ENCODE measurements at regions not wholly inside any gene's neighbourhood (a gene's known extent, or its start where the extent isn't known, plus 50 kb on each side); places are given as distances from the start of the nearest gene placed in this dataset.

DNA sequence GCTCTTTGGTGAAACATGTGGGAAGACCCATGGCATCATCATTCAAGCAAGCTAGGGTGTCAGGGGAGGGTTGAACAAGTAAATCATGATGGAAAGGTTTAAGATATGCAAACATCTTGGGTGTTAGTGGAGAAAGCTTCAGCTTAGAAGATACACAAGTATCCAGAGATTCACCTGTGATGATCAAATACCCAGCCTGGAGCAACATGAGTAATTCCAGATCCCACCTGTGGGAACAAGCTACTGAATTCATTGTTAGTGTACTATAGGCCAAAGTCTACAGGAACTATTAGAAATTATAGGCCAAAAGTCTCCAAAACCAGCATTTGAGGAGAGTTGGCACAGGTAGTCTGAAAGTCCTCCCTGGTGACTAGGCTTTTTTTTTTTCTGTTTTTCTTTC, 499.9 kb downstream of the NUF2 start:
- no peak overlapping the region for H3K4me3 ChIP-seq (ENCODE audit: low read depth, low read length)
- no peak for DNase-seq (ENCODE audit: low read depth)
- in situ Hi-C loops (cut with HindIII; ENCODE audit: low sequenced_read_pairs) = no loop called here
- TF ChIP-seq, protein P1, sequence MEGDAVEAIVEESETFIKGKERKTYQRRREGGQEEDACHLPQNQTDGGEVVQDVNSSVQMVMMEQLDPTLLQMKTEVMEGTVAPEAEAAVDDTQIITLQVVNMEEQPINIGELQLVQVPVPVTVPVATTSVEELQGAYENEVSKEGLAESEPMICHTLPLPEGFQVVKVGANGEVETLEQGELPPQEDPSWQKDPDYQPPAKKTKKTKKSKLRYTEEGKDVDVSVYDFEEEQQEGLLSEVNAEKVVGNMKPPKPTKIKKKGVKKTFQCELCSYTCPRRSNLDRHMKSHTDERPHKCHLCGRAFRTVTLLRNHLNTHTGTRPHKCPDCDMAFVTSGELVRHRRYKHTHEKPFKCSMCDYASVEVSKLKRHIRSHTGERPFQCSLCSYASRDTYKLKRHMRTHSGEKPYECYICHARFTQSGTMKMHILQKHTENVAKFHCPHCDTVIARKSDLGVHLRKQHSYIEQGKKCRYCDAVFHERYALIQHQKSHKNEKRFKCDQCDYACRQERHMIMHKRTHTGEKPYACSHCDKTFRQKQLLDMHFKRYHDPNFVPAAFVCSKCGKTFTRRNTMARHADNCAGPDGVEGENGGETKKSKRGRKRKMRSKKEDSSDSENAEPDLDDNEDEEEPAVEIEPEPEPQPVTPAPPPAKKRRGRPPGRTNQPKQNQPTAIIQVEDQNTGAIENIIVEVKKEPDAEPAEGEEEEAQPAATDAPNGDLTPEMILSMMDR (IDR thresholded peaks at IDR 0.05; ENCODE audit: low read depth, low read length, missing control alignments) = no peak

DNA sequence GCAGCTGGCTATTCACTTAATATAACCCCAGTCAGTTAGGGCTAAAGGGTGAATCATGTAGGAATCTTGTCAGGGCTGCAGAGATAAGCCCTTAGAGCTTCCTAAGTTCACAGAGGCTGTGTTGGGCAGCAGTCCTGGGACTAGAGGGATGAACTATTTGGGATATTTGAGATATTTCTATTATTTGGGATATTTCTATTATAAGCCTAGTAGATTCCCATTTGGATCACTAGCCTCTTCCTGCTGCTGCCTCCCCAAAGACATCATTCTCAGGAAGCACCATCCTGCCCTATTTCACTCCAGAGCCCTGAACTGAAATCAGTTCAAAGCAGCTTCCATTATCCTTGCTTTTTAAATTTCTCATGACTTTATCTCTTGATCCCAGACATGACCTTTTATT, 501.3 kb downstream of the NUF2 start:
- DNase-seq (ENCODE audit: low read depth) = no peak
- TF ChIP-seq, protein P1 (IDR thresholded peaks at IDR 0.05; ENCODE audit: low read depth, low read length, missing control alignments) = no peak
- in situ Hi-C loops (cut with HindIII; ENCODE audit: low sequenced_read_pairs) = no loop called here
- no peak overlapping the region for H3K4me3 ChIP-seq (ENCODE audit: low read depth, low read length)

DNA sequence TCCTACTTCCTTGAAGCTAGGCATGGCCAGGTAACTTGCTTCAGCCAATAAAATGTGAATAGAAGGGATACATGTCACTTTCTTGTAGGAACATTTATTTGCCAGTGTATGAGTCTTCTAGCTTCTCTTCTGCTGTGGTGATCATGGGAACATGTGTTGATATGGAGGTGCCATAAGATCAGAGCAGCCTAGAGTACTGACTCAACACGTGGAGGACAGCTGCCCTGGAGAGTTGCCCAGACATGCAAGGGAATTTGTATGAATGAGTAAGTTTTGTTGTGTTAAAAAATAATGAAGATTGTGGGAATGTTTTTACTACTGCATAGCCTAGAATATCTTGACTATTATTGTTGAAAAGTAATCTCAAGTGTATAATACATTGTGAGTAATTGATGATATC, 502.3 kb downstream of the NUF2 start:
- in situ Hi-C loops (cut with HindIII; ENCODE audit: low sequenced_read_pairs) = no loop called here
- TF ChIP-seq, protein P1 (IDR thresholded peaks at IDR 0.05; ENCODE audit: low read depth, low read length, missing control alignments) = no peak
- DNase-seq (ENCODE audit: low read depth) = peak; percentile 55
- H3K4me3 ChIP-seq (ENCODE audit: low read depth, low read length) = no peak overlapping the region

DNA sequence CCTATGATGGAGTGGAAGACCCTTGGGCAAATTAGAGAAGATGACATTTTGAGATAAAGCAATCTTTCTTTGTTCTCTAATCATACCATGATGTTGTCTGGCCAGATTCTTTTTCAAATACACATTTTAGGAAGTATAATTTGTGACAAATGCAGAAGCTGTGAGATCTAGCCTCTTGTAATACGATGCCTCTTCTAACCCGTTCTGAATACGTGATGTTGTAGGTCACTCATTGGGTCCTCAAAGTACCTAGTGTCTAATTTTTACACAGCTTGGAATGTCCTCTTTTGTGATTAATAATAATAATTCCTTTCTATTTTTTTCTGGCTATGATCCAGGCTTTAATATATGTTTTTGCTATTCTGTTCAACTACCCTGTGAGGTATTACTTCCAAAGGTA, 502.7 kb downstream of the NUF2 start:
- DNase-seq (ENCODE audit: low read depth) = no peak
- in situ Hi-C loops (cut with HindIII; ENCODE audit: low sequenced_read_pairs) = no loop called here
- TF ChIP-seq, protein P1 (IDR thresholded peaks at IDR 0.05; ENCODE audit: low read depth, low read length, missing control alignments) = no peak
- no peak overlapping the region for H3K4me3 ChIP-seq (ENCODE audit: low read depth, low read length)

DNA sequence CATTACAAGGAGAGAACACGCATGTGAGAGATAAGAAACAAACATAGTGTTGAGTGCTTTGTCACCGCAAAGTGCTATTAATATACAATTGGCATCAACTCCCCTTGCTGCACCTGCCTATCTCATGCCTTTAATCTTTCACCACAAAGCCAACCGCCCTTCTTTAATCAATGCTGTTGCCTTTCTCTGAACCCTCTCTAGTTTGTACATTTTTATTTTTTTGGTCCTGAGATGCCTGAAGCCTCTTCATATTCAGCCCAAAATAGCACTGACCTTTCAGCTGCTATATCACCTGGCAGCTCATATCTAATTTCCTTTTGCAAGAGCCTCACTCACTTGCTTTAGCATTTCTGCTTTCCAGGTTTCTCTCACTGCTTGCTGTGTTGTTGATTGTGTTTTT, 504.7 kb downstream of the NUF2 start:
- TF ChIP-seq, protein P1 (IDR thresholded peaks at IDR 0.05; ENCODE audit: low read depth, low read length, missing control alignments) = no peak
- in situ Hi-C loops (cut with HindIII; ENCODE audit: low sequenced_read_pairs) = no loop called here
- DNase-seq (ENCODE audit: low read depth) = no peak

DNA sequence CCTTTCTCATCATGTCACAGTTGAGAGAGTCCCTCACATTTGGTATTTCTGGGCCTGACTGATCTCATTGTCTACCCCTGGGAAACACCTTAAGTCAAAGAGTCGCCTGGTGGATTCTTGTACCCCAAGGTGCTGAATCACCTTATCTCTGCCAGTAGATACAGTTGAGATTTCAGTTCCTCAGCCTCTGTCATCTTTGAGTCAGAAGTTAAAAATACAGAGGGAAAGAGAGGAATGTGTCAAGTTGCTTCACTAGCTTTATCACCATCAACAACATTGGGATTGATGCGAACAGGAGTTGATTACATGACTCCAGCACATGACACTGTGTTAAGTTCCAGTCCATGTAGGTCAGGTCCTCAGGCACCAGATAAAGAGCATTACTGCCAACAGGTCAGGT, 513.0 kb downstream of the NUF2 start:
- H3K4me3 ChIP-seq (ENCODE audit: low read depth, low read length) = no peak overlapping the region
- TF ChIP-seq, protein P1 (IDR thresholded peaks at IDR 0.05; ENCODE audit: low read depth, low read length, missing control alignments) = no peak
- in situ Hi-C loops (cut with HindIII; ENCODE audit: low sequenced_read_pairs) = no loop called here
- no peak for DNase-seq (ENCODE audit: low read depth)

More for the DNA sequence above, 504.7 kb downstream of the NUF2 start:
- no peak overlapping the region for H3K4me3 ChIP-seq (ENCODE audit: low read depth, low read length)

DNA sequence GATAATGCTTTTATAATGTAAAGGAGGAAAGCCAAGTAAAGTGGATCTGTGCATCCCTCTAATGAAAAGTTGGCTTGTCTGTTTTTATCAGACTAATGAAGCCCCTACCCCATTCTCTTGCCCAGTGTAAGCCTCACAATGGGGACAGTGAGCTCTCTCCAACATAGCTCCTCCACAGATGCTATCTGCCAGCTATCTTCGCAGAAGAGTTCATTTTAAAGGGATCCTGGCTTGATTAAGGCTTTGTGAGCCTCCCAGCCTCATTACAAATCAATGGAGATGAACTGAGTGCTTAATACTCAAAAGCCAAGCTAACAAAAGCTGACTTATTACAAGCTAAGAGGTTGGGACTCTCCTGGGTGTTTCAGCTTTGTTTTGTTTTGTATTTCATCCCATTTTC, 514.7 kb downstream of the NUF2 start:
- in situ Hi-C loops (cut with HindIII; ENCODE audit: low sequenced_read_pairs) = no loop called here
- TF ChIP-seq, protein P1 (IDR thresholded peaks at IDR 0.05; ENCODE audit: low read depth, low read length, missing control alignments) = no peak
- H3K4me3 ChIP-seq (ENCODE audit: low read depth, low read length) = no peak overlapping the region
- no peak for DNase-seq (ENCODE audit: low read depth)

Data from astrocyte of the cerebellum (primary cell).